Fibroblast of peridontal ligament (primary cell): ENCODE measurements at regions not wholly inside any gene's neighbourhood (a gene's known extent, or its start where the extent isn't known, plus 50 kb on each side); places are given as distances from the start of the nearest gene placed in this dataset.
A peak's percentile ranks its signal among the peaks of the same experiment; 100 is the strongest.

Experiments
- DNase-seq: peaks from one replicate; pipeline ENCODE4 v3.0.0-alpha.2; 2010; ENCODE audit errors: extremely low read depth

GRCh38 chr2:8304821-8305766 lies 376.8 kb upstream of the ID2 start:
- DNase-seq, result no peak

DNA sequence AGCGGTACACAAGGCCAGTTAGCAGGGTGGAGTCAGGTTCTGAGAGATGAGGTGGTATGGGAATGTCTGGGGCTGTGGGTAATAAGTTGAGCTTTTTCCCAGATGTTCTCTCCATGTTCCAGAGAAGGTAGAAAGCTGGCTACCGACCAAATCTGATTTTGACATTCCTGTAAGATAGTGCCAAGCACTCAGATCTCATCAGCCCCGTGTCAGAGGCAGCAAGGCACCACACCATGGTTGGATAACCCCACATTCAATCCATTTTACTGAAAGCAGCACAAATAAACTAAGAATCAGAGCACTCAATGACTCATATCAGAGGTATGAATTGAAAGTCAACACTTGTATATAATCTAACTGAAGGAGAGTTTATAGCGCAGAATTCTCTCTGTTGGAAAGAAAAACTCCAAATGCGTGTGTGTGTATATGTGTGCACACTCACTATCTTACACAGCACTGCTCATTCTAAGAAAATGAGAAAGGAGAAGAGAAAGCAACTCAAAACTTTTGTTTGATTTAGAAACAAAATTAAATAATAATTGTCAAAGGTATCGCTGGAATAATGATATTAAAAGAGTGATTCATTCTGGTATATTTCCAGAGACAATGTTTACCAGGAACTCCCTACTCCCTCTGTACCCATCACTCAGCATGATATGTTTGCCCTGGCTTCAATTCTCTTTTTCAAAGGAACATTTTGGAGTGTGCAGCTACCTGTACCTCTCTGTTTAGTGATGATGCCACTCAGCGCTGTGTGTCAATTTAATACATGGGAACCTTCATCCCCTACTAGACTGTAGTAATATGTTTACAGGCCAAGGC lies 375.1 kb upstream of the ID2 start:
- DNase-seq, result peak; percentile 31

- DNase-seq, result no peak
These were observed 374.2 kb upstream of the ID2 start for GRCh38 chr2:8307606-8308180.

DNA sequence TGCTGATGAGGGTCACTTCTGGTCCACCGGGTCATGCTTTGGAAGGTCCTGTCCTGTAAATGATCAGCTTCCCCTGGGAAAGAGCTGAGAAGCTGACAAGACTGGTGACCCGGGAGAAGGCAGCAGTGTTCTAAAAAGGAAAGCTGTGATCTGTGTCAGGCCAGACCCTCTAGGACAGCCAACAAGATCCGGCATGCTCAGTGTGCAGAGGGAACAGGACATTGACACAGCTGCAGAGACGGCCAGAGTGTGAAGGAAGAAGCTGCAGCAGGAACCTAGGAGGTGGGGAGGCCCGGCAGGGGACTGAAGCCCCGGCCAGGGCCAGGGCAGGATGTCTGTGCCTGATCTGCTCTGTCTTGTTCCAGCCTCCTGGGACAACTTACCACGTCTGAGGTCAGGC lies 372.7 kb upstream of the ID2 start:
- no peak for DNase-seq

DNA sequence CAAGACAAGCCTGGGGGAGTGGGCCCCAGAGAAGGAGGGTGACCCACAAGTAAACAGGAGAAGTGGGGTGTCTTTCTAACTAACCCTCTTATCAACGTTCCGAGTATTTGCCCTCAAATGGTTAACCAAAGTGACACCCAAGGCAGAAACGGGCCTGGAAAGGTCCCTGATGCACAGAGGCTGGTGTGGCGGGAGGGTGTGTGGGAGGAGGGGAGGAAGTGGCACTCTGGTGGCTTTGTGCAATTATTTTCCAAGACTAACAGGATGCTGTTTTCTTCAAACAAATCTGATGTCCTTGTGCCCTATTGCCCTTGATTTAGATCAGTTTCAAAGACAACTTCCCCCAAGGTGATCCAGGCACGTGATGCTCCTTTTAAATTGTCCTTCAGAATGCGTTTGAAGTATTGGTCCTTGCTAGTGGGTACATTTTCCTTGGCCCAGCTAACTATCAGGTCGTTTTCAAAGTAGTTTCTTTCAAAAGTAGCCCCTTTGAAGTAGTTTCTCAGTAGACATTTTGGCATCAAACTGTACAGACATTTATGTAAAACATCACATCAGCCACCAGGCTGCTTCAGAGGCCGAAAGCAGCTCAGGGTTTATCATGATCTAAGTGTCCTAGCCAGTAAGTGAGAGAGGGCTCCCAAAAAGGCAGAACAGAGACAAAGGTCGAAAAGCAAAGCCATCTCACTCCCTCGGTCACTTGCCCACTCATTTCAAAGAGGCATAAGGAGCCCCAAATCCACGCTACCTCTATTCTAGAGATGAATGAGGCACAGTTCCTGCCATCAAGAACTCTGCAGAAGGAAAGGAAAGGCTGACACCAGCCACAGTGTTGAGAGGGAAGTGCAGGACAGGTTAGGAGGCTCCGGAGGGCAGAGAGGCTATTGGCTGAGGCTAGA lies 371.1 kb upstream of the ID2 start:
- no peak for DNase-seq

DNA sequence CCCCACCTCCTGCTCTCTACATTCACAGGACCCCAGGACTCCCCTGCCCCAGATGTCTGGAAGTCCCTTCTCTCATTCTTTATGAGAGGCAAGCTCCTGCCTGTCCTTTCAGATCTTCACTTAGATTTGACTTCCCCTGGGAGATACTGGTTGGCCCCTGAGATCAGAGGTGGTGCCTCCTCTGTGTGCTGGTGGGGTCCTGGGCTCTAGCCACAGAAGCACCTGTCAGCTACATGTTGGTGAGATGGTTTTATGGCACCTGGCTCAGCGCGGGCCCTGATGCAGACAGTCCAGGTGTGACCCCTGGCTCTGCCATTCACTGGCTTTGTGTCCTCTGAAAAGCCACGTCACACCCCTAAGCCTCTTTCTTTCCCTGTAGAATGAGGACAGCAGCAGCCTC lies 369.6 kb upstream of the ID2 start:
- no peak for DNase-seq

DNA sequence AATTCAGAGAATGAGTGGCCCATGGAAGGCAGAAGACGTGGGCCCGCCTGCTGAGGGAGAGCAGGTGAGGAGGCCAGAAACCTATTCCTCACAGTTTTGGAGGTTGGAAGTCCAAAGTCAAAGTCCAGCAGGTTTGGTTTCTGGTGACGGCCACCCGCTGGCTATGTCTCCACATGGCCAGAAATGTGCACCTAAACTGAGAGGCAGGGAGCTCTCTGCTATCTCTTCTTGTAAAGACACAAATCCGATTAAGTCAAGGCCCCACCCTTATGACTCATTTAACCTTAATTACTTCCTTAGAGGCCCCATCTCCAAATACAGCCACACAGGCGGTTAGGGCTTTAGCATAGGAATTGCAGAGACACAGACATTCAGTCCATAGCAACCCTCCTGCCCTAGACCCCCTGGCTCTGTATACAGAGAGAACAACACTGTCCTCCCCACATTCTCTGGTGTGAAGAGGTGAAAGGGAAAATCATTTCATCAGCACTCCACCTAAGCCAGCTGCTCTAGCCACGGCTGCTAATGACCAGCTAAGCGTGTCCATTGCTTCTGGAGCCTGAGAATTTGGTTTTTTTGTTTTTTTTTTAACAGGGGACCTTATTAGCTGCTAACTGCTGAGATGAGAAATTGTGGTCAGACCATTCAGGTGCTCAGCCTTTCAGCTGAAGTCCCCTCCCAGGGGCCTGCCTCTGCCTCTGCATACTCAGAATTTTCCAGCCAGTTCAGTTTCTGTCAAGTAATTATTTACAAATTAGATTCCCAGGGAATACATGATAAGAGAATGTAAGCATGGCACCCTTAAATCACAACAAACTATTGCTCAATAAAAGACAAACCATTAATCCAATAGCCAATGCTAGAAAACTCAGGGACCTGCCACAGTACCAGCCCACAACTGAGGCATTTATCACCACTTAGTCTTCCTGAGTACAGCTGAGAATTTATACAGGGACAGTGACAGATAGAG lies 368.7 kb upstream of the ID2 start:
- DNase-seq, result no peak

DNA sequence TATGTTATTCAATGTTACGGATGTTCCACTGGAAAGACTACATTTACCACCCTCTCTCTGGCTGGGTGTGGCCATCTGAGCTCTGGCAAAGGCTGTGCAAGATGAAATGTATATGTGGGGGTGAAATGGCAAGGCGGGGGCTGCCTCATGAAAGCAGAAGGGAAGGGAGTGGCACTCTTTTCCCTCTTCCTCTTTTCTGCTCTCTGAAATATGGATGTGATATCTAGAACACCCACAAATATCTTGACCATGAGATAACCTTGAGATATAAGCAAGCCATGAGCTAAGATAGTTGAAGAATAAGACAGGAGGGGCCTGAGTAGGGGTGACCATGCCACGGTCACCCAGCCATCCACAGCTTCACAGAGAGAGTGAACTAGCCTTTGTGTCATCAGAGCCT lies 367.8 kb upstream of the ID2 start:
- no peak for DNase-seq

GRCh38 chr2:8315531-8316165 lies 366.2 kb upstream of the ID2 start:
- DNase-seq, result no peak

GRCh38 chr2:8316356-8316755 lies 365.5 kb upstream of the ID2 start:
- DNase-seq, result no peak

- DNase-seq, result no peak
These were observed 364.4 kb upstream of the ID2 start for GRCh38 chr2:8317418-8317817.

- DNase-seq, result no peak
These were observed 362.6 kb upstream of the ID2 start for GRCh38 chr2:8319219-8319618.

GRCh38 chr2:8320311-8321066 lies 361.4 kb upstream of the ID2 start:
- DNase-seq, result no peak

- no peak for DNase-seq
These were observed 359.2 kb upstream of the ID2 start for GRCh38 chr2:8322634-8323033.

DNA sequence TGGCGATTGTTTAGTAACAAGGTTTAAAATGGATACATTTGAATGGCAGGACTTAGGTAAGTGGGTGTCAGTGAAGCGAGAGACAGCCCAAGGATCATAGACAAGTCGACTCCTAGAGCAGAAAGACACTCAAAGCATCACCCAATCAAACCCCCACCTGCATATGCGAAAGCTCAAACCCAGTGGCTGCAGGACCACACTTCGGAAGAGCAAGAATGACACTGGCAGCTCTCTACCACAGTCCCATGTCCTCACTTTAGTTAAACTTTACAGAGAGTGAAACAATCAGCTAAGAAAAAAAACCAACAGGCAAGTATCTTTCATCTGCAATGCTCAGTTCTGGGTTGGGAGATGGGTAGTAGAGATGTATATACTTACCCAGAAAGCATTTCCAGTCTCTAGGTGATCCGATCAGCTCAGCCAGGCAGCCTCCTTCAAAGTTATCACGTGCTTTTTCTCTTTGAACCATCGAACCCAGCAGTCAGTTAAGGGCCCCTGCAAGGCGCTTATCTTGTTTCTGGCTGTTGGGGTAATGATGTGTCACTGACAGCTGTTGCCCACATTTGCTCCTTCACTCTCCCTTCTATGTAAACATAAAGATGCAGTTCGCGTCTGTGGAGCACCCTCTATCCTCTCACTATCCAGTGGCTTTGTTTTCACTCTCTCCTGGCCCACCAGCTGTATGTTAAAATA lies 357.5 kb upstream of the ID2 start:
- DNase-seq, result no peak

GRCh38 chr2:8324901-8325300 lies 357.0 kb upstream of the ID2 start:
- DNase-seq, result no peak

- no peak for DNase-seq
These were observed 354.3 kb upstream of the ID2 start for GRCh38 chr2:8327371-8328100.

- DNase-seq, result no peak
These were observed 353.6 kb upstream of the ID2 start for GRCh38 chr2:8328217-8328616.
